HL-60 (cell line): ENCODE measurements at regions not wholly inside any gene's neighbourhood (a gene's known extent, or its start where the extent isn't known, plus 50 kb on each side); places are given as distances from the start of the nearest gene placed in this dataset.

Source experiments
- DNase-seq, 2 experiments: peaks; one replicate each; pipeline ENCODE4 v3.0.0-alpha.2; 2010 to 2020; ENCODE audit warnings: low read depth in 1 of 2, low spot score in 1 of 2
- H3K27ac ChIP-seq: fragments of 250-450 bp; sonication (Bioruptor Pico); replicated peaks from 2 replicates; pipeline ENCODE4 v1.5.1; 2020; ENCODE audit warnings: mild to moderate bottlenecking, moderate library complexity
- H3K27me3 ChIP-seq: fragments of 250-450 bp; sonication (Bioruptor Pico); 2 replicates; pipeline ENCODE4 v1.5.1; 2021; ENCODE audit warnings: mild to moderate bottlenecking, moderate library complexity; ENCODE audit not compliant: insufficient read depth, poor library complexity, severe bottlenecking
- H3K4me3 ChIP-seq: replicated peaks from 2 replicates; pipeline ENCODE4 v1.5.1; 2011; ENCODE audit warnings: mild to moderate bottlenecking, control low read depth, low read length; ENCODE audit not compliant: insufficient read depth
- CTCF ChIP-seq: IDR thresholded peaks from one replicate; pipeline ENCODE4 v1.5.1; 2011; ENCODE audit warnings: low read length, control low read depth, inconsistent platforms; ENCODE audit not compliant: insufficient read depth
- GABPA ChIP-seq: IDR thresholded peaks from 2 replicates; pipeline ENCODE4 v1.6.1; 2012; ENCODE audit warnings: low read depth
- POLR2AphosphoS5 ChIP-seq: IDR thresholded peaks from 2 replicates; pipeline ENCODE4 v1.6.1; 2012; ENCODE audit warnings: low read depth
- SPI1 ChIP-seq: IDR thresholded peaks from 2 replicates; pipeline ENCODE4 v1.6.1; 2012; ENCODE audit warnings: low read depth, mild to moderate bottlenecking, borderline replicate concordance
- TF ChIP-seq, protein P1 (sequence below): IDR thresholded peaks from 2 replicates; pipeline ENCODE4 v1.6.1; 2012; ENCODE audit warnings: low read depth; ENCODE audit not compliant: insufficient replicate concordance

GRCh38 chr7:125606671-125607070 lies 677.0 kb upstream of the POT1 start:
- Histone ChIP-seq H3K27ac (no peak overlapping the region), H3K4me3 (no peak overlapping the region), H3K27me3 (no peaks in the 10 kb centered on the region)
- DNase-seq, result no peak
- TF ChIP-seq GABPA, result no peak
- TF ChIP-seq POLR2AphosphoS5, result no peak
- TF ChIP-seq SPI1, result no peak
- no peak for TF ChIP-seq CTCF
- TF ChIP-seq, protein P1, sequence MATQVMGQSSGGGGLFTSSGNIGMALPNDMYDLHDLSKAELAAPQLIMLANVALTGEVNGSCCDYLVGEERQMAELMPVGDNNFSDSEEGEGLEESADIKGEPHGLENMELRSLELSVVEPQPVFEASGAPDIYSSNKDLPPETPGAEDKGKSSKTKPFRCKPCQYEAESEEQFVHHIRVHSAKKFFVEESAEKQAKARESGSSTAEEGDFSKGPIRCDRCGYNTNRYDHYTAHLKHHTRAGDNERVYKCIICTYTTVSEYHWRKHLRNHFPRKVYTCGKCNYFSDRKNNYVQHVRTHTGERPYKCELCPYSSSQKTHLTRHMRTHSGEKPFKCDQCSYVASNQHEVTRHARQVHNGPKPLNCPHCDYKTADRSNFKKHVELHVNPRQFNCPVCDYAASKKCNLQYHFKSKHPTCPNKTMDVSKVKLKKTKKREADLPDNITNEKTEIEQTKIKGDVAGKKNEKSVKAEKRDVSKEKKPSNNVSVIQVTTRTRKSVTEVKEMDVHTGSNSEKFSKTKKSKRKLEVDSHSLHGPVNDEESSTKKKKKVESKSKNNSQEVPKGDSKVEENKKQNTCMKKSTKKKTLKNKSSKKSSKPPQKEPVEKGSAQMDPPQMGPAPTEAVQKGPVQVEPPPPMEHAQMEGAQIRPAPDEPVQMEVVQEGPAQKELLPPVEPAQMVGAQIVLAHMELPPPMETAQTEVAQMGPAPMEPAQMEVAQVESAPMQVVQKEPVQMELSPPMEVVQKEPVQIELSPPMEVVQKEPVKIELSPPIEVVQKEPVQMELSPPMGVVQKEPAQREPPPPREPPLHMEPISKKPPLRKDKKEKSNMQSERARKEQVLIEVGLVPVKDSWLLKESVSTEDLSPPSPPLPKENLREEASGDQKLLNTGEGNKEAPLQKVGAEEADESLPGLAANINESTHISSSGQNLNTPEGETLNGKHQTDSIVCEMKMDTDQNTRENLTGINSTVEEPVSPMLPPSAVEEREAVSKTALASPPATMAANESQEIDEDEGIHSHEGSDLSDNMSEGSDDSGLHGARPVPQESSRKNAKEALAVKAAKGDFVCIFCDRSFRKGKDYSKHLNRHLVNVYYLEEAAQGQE, result no peak

GRCh38 chr7:125605241-125605640 lies 675.6 kb upstream of the POT1 start:
- Histone ChIP-seq H3K4me3 (no peak overlapping the region), H3K27ac (no peak overlapping the region), H3K27me3 (no peaks in the 10 kb centered on the region)
- no peak for DNase-seq
- TF ChIP-seq POLR2AphosphoS5, result no peak

DNA sequence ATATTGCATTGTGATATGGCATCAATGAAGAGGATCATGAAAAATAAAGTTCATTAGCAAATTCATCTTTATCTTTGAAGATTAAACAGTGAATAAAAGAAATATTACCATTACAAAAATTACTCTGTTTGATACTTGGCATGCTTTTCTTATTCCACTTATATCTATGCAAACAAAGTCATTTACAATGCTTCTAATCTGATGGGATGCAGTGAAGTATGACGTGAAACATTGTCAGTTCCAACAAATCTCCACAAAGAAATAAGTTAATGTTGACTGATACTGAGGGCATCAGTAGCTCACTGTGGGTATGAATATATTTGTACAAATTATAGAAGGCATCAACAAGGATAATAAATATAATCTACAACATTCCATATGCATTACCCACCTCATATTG lies 672.8 kb upstream of the POT1 start:
- Histone ChIP-seq H3K27ac (no peak overlapping the region), H3K4me3 (no peak overlapping the region), H3K27me3 (no peaks in the 10 kb centered on the region)
- DNase-seq, result no peak
- TF ChIP-seq SPI1, result no peak
- TF ChIP-seq POLR2AphosphoS5, result no peak
- TF ChIP-seq, protein P1, result no peak
- no peak for TF ChIP-seq GABPA
- TF ChIP-seq CTCF, result no peak

GRCh38 chr7:125599387-125599786 lies 669.8 kb upstream of the POT1 start:
- H3K4me3 ChIP-seq, result no peak overlapping the region

More at GRCh38 chr7:125599387-125599786, 669.8 kb upstream of the POT1 start:
- no peak for DNase-seq
- TF ChIP-seq, protein P1, result no peak
- TF ChIP-seq GABPA (no peak), CTCF (no peak), SPI1 (no peak), POLR2AphosphoS5 (no peak)
- no peaks in the 10 kb centered on the region for H3K27me3 ChIP-seq
- no peak overlapping the region for H3K27ac ChIP-seq
